Karpas-422 (cell line): ENCODE measurements at regions not wholly inside any gene's neighbourhood (a gene's known extent, or its start where the extent isn't known, plus 50 kb on each side); places are given as distances from the start of the nearest gene placed in this dataset. TPM values are rescaled to one million over a fixed set of nuclear protein-coding genes. Genes with fewer than 3 reads are reported as not detected.
"Not testable (repeated sequence)": the region's sequence is repeated elsewhere in the genome, so short reads cannot be mapped to it uniquely, and the experiment has no call there.

Experiments
- DNase-seq: peaks from one replicate; pipeline ENCODE4 v3.0.0-alpha.2; 2015
- H2AFZ ChIP-seq: fragments of 200-600 bp; sonication (generic); 2 replicates; pipeline ENCODE4 v1.6.1; 2014; ENCODE audit warnings: antibody characterized with exemption, low read length, mixed read lengths
- H3K27ac ChIP-seq: fragments of 200-600 bp; sonication (generic); 2 replicates; pipeline ENCODE4 v1.5.1; 2014; ENCODE audit warnings: mild to moderate bottlenecking, low read length, moderate library complexity
- H3K27me3 ChIP-seq: fragments of 200-600 bp; sonication (generic); 2 replicates; pipeline ENCODE4 v1.6.1; 2014; ENCODE audit warnings: low read length, mixed read lengths
- H3K36me3 ChIP-seq: fragments of 200-600 bp; sonication (generic); 2 replicates; pipeline ENCODE4 v1.6.1; 2014; ENCODE audit warnings: low read length, mixed read lengths; ENCODE audit not compliant: insufficient read depth
- H3K4me1 ChIP-seq: fragments of 200-600 bp; sonication (generic); 2 replicates; pipeline ENCODE4 v1.6.1; 2014; ENCODE audit warnings: mild to moderate bottlenecking, low read length, mixed read lengths
- H3K4me2 ChIP-seq: fragments of 200-600 bp; sonication (generic); 2 replicates; pipeline ENCODE4 v1.6.1; 2014; ENCODE audit warnings: low read length, low read depth, mild to moderate bottlenecking; ENCODE audit not compliant: poor library complexity, severe bottlenecking
- H3K4me3 ChIP-seq: fragments of 200-600 bp; sonication (generic); 2 replicates; pipeline ENCODE4 v1.5.1; 2014; ENCODE audit warnings: mild to moderate bottlenecking, antibody characterized with exemption, low read length, mixed read lengths
- H3K79me2 ChIP-seq: fragments of 200-600 bp; sonication (generic); 2 replicates; pipeline ENCODE4 v1.6.1; 2014; ENCODE audit warnings: mild to moderate bottlenecking, low read length, mixed read lengths
- H3K9ac ChIP-seq: fragments of 200-600 bp; sonication (generic); 2 replicates; pipeline ENCODE4 v1.6.0; 2014; ENCODE audit warnings: low read length
- H3K9me2 ChIP-seq: fragments of 200-600 bp; sonication (generic), shearing (Covaris generic); replicated peaks from 2 replicates; pipeline ENCODE4 v1.6.0; 2014; ENCODE audit warnings: mild to moderate bottlenecking, low read length, moderate library complexity; ENCODE audit not compliant: insufficient read depth
- H3K9me3 ChIP-seq: fragments of 300-700, 200-600 bp; sonication (generic); 2 replicates; pipeline ENCODE4 v1.6.1; 2014; ENCODE audit warnings: low read length, mixed read lengths
- H4K20me1 ChIP-seq: fragments of 200-600 bp; sonication (generic); 2 replicates; pipeline ENCODE4 v1.6.1; 2014; ENCODE audit warnings: mild to moderate bottlenecking, antibody characterized with exemption, low read length, low read depth; ENCODE audit not compliant: insufficient read depth
- small RNA-seq: library from RNA; depleted of rRNA; stranded (forward); fragments of <200 nt; gene quantifications from one replicate; pipeline ENCODE3, GENCODE V24; 2014

- H4K20me1 ChIP-seq, H3K9ac ChIP-seq, H2AFZ ChIP-seq, H3K9me3 ChIP-seq, H3K9me2 ChIP-seq, H3K79me2 ChIP-seq, H3K27me3 ChIP-seq, H3K4me2 ChIP-seq, DNase-seq, H3K4me1 ChIP-seq, H3K4me3 ChIP-seq, H3K27ac ChIP-seq, H3K36me3 ChIP-seq: not testable (repeated sequence)
Observed at GRCh38 chr11:79499929-79500328, 59.1 kb upstream of the TENM4 start.

- H3K79me2 ChIP-seq, result no peaks in the 10 kb centered on the region
- H3K4me2 ChIP-seq, result no peak overlapping the region
- H2AFZ ChIP-seq, result no peak overlapping the region
- H4K20me1 ChIP-seq, result no peaks in the 10 kb centered on the region
- H3K4me1 ChIP-seq, result no peaks in the 10 kb centered on the region
- H3K9me2 ChIP-seq, result no peaks in the 10 kb centered on the region
- H3K27ac ChIP-seq, result no peak overlapping the region
- H3K36me3 ChIP-seq, result no peaks in the 10 kb centered on the region
- H3K27me3 ChIP-seq, result no peaks in the 10 kb centered on the region; the same call in 1 of the 2 replicates
- H3K9me3 ChIP-seq, result no peaks in the 10 kb centered on the region
- no peak overlapping the region for H3K9ac ChIP-seq
- DNase-seq, result no peak
- H3K4me3 ChIP-seq, result no peak overlapping the region
Observed at GRCh38 chr11:79498667-79499066, 57.8 kb upstream of the TENM4 start.

GRCh38 chr11:79493555-79494171, 52.8 kb upstream of the TENM4 start:
- peak; percentile 94 for DNase-seq
- no peak overlapping the region for H3K4me3 ChIP-seq
- no peaks in the 10 kb centered on the region for H4K20me1 ChIP-seq
- no peaks in the 10 kb centered on the region for H3K9me2 ChIP-seq
- H3K36me3 ChIP-seq, result no peaks in the 10 kb centered on the region
- no peaks in the 10 kb centered on the region for H3K4me1 ChIP-seq
- H3K27ac ChIP-seq, result no peak overlapping the region
- H2AFZ ChIP-seq, result no peak overlapping the region
- no peaks in the 10 kb centered on the region; the same call in 1 of the 2 replicates for H3K27me3 ChIP-seq
- no peak overlapping the region for H3K9ac ChIP-seq
- no peaks in the 10 kb centered on the region for H3K9me3 ChIP-seq
- H3K79me2 ChIP-seq, result no peaks in the 10 kb centered on the region
- no peak overlapping the region for H3K4me2 ChIP-seq

GRCh38 chr11:79492008-79492407, 51.2 kb upstream of the TENM4 start:
- Histone ChIP-seq H3K27ac (no peak overlapping the region), H3K4me2 (no peak overlapping the region), H4K20me1 (no peaks in the 10 kb centered on the region), H3K9ac (no peak overlapping the region), H2AFZ (no peak overlapping the region), H3K4me3 (no peak overlapping the region), H3K9me2 (no peaks in the 10 kb centered on the region), H3K9me3 (no peaks in the 10 kb centered on the region), H3K36me3 (no peaks in the 10 kb centered on the region), H3K4me1 (no peaks in the 10 kb centered on the region), H3K27me3 (no peaks in the 10 kb centered on the region; the same call in 1 of the 2 replicates), H3K79me2 (no peaks in the 10 kb centered on the region)
- no peak for DNase-seq

Small RNAs in the stretch of these regions (small RNA-seq; reads per million reads assigned to genes)
- gene AP002802.2 (not detected), gene MIR4300 (not detected), gene MTND4LP18 (not detected), gene RNU6-544P (not detected)
